WTC11 (cell line): ENCODE measurements at regions not wholly inside any gene's neighbourhood (a gene's known extent, or its start where the extent isn't known, plus 50 kb on each side); places are given as distances from the start of the nearest gene placed in this dataset.

Experiments
- ATAC-seq: fragments of 200-7000 bp; cut with Tn5 transposase; 2 replicates; pipeline ENCODE4 v1.10.0; 2021; ENCODE audit warnings: mild to moderate bottlenecking, moderate library complexity
- CTCF ChIA-PET: fragments of 300-600 bp; sonication (Branson Sonifier 250); formaldehyde crosslinking; loops from one replicate; lab custom pipeline; 2021; ENCODE audit warnings: antibody characterized with exemption; lab: Charles Lee
- POLR2A ChIA-PET: fragments of 350-600 bp; sonication (Branson Sonifier 250); formaldehyde crosslinking; loops from one replicate; lab custom pipeline; 2021; ENCODE audit warnings: antibody characterized with exemption; lab: Charles Lee
- DNase-seq: peaks from one replicate; pipeline ENCODE4 v3.0.0; 2021; ENCODE audit warnings: low spot score
- H3K27ac Mint-ChIP-seq: 2 replicates; pipeline ENCODE4 v1.8.0; 2021; ENCODE audit warnings: mixed read lengths
- H3K27me3 Mint-ChIP-seq: 2 replicates; pipeline ENCODE4 v1.8.0; 2021; ENCODE audit warnings: low read depth, mild to moderate bottlenecking, moderate library complexity, mixed read lengths
- H3K36me3 Mint-ChIP-seq: 2 replicates; pipeline ENCODE4 v1.8.0; 2021; ENCODE audit warnings: mixed read lengths
- H3K4me1 Mint-ChIP-seq: 2 replicates; pipeline ENCODE4 v1.8.0; 2022; ENCODE audit warnings: mixed read lengths
- H3K4me3 Mint-ChIP-seq: 2 replicates; pipeline ENCODE4 v1.8.0; 2021; ENCODE audit warnings: mild to moderate bottlenecking, moderate library complexity, mixed read lengths
- H3K9me3 Mint-ChIP-seq: 2 replicates; pipeline ENCODE4 v1.8.0; 2021; ENCODE audit warnings: mixed read lengths
- AFF4 ChIP-seq: sonication (generic); formaldehyde crosslinking; IDR thresholded peaks from 2 replicates; pipeline ENCODE4 v1.8.1; 2023; ENCODE audit warnings: mild to moderate bottlenecking, missing genetic modification reagents, borderline replicate concordance
- ATF6 ChIP-seq: sonication (generic); formaldehyde crosslinking; IDR thresholded peaks from 2 replicates; pipeline ENCODE4 v1.8.1; 2023; ENCODE audit warnings: mild to moderate bottlenecking, missing genetic modification reagents
- CREM ChIP-seq: sonication (generic); formaldehyde crosslinking; IDR thresholded peaks from 2 replicates; pipeline ENCODE4 v1.8.1; 2022; ENCODE audit warnings: mild to moderate bottlenecking, missing genetic modification reagents, moderate library complexity
- ESRRA ChIP-seq: sonication (generic); formaldehyde crosslinking; IDR thresholded peaks from 2 replicates; pipeline ENCODE4 v1.8.1; 2022; ENCODE audit warnings: mild to moderate bottlenecking, missing genetic modification reagents, borderline replicate concordance
- FOXP1 ChIP-seq: sonication (generic); formaldehyde crosslinking; IDR thresholded peaks from 2 replicates; pipeline ENCODE4 v1.8.0; 2022; ENCODE audit warnings: missing genetic modification reagents, mild to moderate bottlenecking, moderate library complexity, borderline replicate concordance
- FOXP4 ChIP-seq: sonication (generic); formaldehyde crosslinking; IDR thresholded peaks from 2 replicates; pipeline ENCODE4 v1.8.0; 2022; ENCODE audit warnings: mild to moderate bottlenecking, missing genetic modification reagents
- GRHL2 ChIP-seq: fragments of 250-450 bp; sonication (Bioruptor Pico); IDR thresholded peaks from 2 replicates; pipeline ENCODE4 v1.8.0; 2022; ENCODE audit warnings: mild to moderate bottlenecking, moderate library complexity; ENCODE audit not compliant: insufficient replicate concordance, severe bottlenecking
- HMGA2 ChIP-seq: fragments of 250-450 bp; sonication (Bioruptor Pico); IDR thresholded peaks from 2 replicates; pipeline ENCODE4 v1.4.0; 2021; ENCODE audit warnings: mild to moderate bottlenecking, moderate library complexity
- MYBL2 ChIP-seq: sonication (generic); formaldehyde crosslinking; IDR thresholded peaks from 2 replicates; pipeline ENCODE4 v1.8.1; 2023; ENCODE audit warnings: mild to moderate bottlenecking, moderate library complexity, missing genetic modification reagents
- NFE2L1 ChIP-seq: sonication (generic); formaldehyde crosslinking; IDR thresholded peaks from 2 replicates; pipeline ENCODE4 v1.8.1; 2023; ENCODE audit warnings: missing genetic modification reagents
- NFYB ChIP-seq: sonication (generic); formaldehyde crosslinking; conservative IDR thresholded peaks from 2 replicates; pipeline ENCODE4 v1.8.0; 2022; ENCODE audit warnings: low read depth, missing genetic modification reagents
- SMAD3 ChIP-seq: sonication (generic); formaldehyde crosslinking; IDR thresholded peaks from 2 replicates; pipeline ENCODE4 v1.8.0; 2022; ENCODE audit warnings: missing genetic modification reagents, mild to moderate bottlenecking, borderline replicate concordance
- SOX15 ChIP-seq: fragments of 250-450 bp; sonication (Bioruptor Pico); IDR thresholded peaks from 2 replicates; pipeline ENCODE4 v1.9.0; 2021; ENCODE audit warnings: mild to moderate bottlenecking
- ZNF121 ChIP-seq: sonication (generic); formaldehyde crosslinking; IDR thresholded peaks from 2 replicates; pipeline ENCODE4 v1.8.0; 2023; ENCODE audit warnings: missing genetic modification reagents
- ZNF317 ChIP-seq: sonication (generic); formaldehyde crosslinking; IDR thresholded peaks from 2 replicates; pipeline ENCODE4 v1.8.1; 2023; ENCODE audit warnings: low read depth, mild to moderate bottlenecking, moderate library complexity, missing genetic modification reagents, borderline replicate concordance
- ZNF423 ChIP-seq: fragments of 250-450 bp; sonication (Bioruptor Pico); IDR thresholded peaks from 2 replicates; pipeline ENCODE4 v2.1.2; 2022; ENCODE audit warnings: mild to moderate bottlenecking, moderate library complexity
- ZNF425 ChIP-seq: fragments of 250-450 bp; sonication (Bioruptor Pico); conservative IDR thresholded peaks from 2 replicates; pipeline ENCODE4 v1.9.0; 2021; ENCODE audit warnings: mild to moderate bottlenecking
- ZNF532 ChIP-seq: fragments of 250-450 bp; sonication (Bioruptor Pico); IDR thresholded peaks from 2 replicates; pipeline ENCODE4 v1.9.0; 2021; ENCODE audit warnings: mild to moderate bottlenecking, borderline replicate concordance

- ChIA-PET POLR2A (no interaction called here), CTCF (interaction anchor here (0.7 kb wide), 1 partner anchor 23 kb away, joined by 3 read pairs; no protein-coding TSS in a partner anchor)
- Mint-ChIP-seq H3K4me1 (peaks cover 7% of the 10 kb centered on the region), H3K27me3 (no peaks in the 10 kb centered on the region), H3K9me3 (peaks cover 7% of the 10 kb centered on the region), H3K36me3 (peaks cover 2% of the 10 kb centered on the region; the same call in 1 of the 2 replicates), H3K4me3 (no peak overlapping the region), H3K27ac (no peak overlapping the region)
- no peak for ATAC-seq
- TF ChIP-seq ATF6 (CRISPR knock-in tag) (no peak), SMAD3 (no peak), NFE2L1 (CRISPR knock-in tag) (no peak), NFYB (CRISPR knock-in tag) (no peak), ESRRA (CRISPR knock-in tag) (no peak), FOXP4 (CRISPR knock-in tag) (no peak), AFF4 (CRISPR knock-in tag) (no peak), CREM (CRISPR knock-in tag) (no peak), ZNF317 (no peak), MYBL2 (CRISPR knock-in tag) (no peak), ZNF532 (CRISPR knock-in tag) (no peak), HMGA2 (CRISPR knock-in tag) (no peak), ZNF121 (CRISPR knock-in tag) (no peak), ZNF425 (CRISPR knock-in tag) (no peak), ZNF423 (CRISPR knock-in tag) (no peak), FOXP1 (CRISPR knock-in tag) (no peak), SOX15 (CRISPR knock-in tag) (no peak), GRHL2 (CRISPR knock-in tag) (no peak)
- no peak for DNase-seq
Observed at GRCh38 chr12:94733727-94734126, 83.4 kb upstream of the TMCC3 start.
